GM12864 (cell line): ENCODE measurements at regions not wholly inside any gene's neighbourhood (a gene's known extent, or its start where the extent isn't known, plus 50 kb on each side); places are given as distances from the start of the nearest gene placed in this dataset.

ENCODE experiments used
- DNase-seq: peaks from one replicate; pipeline ENCODE4 v3.0.0-alpha.2; 2011; ENCODE audit warnings: low read depth
- H3K4me3 ChIP-seq: 2 replicates; pipeline ENCODE4 v1.5.1; 2011; ENCODE audit warnings: mild to moderate bottlenecking, low read depth, low read length, control low read depth
- TF ChIP-seq, protein P1 (sequence below): IDR thresholded peaks from 2 replicates; pipeline ENCODE4 v1.5.1; 2011; ENCODE audit warnings: low read depth, mild to moderate bottlenecking, moderate library complexity, low read length, control low read depth, inconsistent platforms; ENCODE audit errors: missing control alignments

- TF ChIP-seq, protein P1, sequence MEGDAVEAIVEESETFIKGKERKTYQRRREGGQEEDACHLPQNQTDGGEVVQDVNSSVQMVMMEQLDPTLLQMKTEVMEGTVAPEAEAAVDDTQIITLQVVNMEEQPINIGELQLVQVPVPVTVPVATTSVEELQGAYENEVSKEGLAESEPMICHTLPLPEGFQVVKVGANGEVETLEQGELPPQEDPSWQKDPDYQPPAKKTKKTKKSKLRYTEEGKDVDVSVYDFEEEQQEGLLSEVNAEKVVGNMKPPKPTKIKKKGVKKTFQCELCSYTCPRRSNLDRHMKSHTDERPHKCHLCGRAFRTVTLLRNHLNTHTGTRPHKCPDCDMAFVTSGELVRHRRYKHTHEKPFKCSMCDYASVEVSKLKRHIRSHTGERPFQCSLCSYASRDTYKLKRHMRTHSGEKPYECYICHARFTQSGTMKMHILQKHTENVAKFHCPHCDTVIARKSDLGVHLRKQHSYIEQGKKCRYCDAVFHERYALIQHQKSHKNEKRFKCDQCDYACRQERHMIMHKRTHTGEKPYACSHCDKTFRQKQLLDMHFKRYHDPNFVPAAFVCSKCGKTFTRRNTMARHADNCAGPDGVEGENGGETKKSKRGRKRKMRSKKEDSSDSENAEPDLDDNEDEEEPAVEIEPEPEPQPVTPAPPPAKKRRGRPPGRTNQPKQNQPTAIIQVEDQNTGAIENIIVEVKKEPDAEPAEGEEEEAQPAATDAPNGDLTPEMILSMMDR, result no peak
- no peak overlapping the region for H3K4me3 ChIP-seq
- DNase-seq, result no peak
Observed at GRCh38 chr12:20305470-20305869, 62.9 kb upstream of the PDE3A start.

GRCh38 chr12:20309504-20310148 lies 58.7 kb upstream of the PDE3A start:
- no peak for DNase-seq
- no peak overlapping the region for H3K4me3 ChIP-seq
- TF ChIP-seq, protein P1, result no peak

DNA sequence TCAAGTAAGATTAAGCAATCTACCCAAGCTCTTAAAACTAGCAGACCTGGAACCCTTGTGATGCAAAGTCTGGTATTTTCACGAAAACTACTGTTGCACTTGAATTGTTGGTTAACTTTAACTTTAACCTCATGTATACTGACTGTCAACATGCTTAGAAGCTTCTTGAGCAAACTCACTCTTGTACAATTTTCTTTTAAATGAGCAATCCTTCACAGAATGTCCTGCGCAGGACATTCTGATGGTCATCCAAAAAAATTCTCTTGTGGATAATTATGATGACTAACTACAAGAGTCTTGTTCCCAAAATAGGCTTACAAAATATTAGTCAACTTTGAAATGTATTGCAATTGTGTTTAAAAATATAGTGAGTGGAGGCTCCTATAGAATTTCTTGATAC lies 54.0 kb upstream of the PDE3A start:
- TF ChIP-seq, protein P1, result no peak
- no peak overlapping the region for H3K4me3 ChIP-seq
- no peak for DNase-seq

DNA sequence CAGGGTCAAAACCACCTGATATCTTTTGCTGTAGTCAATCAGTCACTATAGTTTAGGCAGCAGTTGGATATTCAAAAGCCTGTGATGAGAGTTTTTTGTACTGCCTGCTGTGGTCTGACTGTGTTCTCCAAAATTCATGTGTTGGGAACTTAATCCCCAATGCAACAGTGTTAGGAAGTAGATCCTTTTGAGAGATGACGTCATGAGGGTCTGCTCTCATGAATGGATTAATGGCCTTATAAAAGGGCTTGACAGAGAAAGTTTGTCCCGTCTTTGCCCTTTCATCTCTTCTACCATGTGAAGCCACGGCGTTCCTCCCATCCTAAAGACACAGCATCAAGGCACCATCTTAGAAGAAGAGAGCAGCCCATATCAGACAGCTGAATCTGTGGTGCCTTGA lies 50.8 kb upstream of the PDE3A start:
- DNase-seq, result no peak
- H3K4me3 ChIP-seq, result no peak overlapping the region
- TF ChIP-seq, protein P1, result no peak
